ENCODE measurements at regions not wholly inside any gene's neighbourhood (a gene's known extent, or its start where the extent isn't known, plus 50 kb on each side); places are given as distances from the start of the nearest gene placed in this dataset.
"Not testable (repeated sequence)": the region's sequence is repeated elsewhere in the genome, so short reads cannot be mapped to it uniquely, and the experiment has no call there.

- TF ChIP-seq, protein P1, sequence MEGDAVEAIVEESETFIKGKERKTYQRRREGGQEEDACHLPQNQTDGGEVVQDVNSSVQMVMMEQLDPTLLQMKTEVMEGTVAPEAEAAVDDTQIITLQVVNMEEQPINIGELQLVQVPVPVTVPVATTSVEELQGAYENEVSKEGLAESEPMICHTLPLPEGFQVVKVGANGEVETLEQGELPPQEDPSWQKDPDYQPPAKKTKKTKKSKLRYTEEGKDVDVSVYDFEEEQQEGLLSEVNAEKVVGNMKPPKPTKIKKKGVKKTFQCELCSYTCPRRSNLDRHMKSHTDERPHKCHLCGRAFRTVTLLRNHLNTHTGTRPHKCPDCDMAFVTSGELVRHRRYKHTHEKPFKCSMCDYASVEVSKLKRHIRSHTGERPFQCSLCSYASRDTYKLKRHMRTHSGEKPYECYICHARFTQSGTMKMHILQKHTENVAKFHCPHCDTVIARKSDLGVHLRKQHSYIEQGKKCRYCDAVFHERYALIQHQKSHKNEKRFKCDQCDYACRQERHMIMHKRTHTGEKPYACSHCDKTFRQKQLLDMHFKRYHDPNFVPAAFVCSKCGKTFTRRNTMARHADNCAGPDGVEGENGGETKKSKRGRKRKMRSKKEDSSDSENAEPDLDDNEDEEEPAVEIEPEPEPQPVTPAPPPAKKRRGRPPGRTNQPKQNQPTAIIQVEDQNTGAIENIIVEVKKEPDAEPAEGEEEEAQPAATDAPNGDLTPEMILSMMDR (IDR thresholded peaks at IDR 0.05; ENCODE audit: low read depth, low read length) = no peak
- no peak for DNase-seq (ENCODE audit: extremely low read depth, low read depth)
Measured at GRCh38 chr4:171519457-171519856, 293.7 kb upstream of the GALNTL6 start.

DNA sequence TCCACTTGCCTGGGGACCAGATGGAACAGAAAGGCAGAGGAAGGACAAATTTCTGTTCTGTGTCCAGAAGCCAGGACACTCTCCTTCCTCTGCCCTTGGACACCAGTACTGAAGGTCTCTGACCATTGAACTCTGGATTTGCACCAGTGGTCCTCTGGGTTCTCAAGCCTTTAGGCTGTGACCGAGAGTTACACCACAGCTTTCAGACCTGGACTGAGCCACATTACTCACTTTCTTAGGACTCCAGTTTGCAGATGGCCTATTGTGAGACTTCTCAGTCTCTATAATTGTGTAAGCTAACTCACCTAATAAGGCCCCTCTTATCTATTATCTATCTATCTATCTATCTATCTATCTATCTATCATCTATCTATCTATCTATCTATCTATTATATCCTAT is 295.3 kb upstream of the GALNTL6 start:
- DNase-seq (ENCODE audit: extremely low read depth, low read depth) = no peak
- TF ChIP-seq, protein P1 (IDR thresholded peaks at IDR 0.05; ENCODE audit: low read depth, low read length) = no peak

DNA sequence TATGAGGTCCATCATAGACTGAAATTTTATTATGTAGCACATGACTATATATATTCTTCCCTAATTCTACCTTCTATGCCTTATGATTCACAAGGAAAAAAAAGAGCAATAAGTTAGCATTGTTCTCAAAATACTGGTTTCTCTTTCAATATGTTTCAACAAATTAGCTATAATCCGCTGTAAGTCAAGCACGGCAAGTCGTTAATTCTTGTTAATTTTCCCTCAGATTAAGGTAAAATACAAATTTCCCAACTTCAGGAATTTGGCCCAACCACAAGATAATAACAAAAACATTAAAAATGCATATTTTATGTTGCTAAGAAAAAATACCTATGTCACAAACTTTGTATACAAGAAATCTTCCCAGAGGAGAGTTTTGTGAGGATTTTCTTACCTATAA is 296.5 kb upstream of the GALNTL6 start:
- TF ChIP-seq, protein P1 (IDR thresholded peaks at IDR 0.05; ENCODE audit: low read depth, low read length) = no peak
- DNase-seq (ENCODE audit: extremely low read depth, low read depth) = no peak

DNA sequence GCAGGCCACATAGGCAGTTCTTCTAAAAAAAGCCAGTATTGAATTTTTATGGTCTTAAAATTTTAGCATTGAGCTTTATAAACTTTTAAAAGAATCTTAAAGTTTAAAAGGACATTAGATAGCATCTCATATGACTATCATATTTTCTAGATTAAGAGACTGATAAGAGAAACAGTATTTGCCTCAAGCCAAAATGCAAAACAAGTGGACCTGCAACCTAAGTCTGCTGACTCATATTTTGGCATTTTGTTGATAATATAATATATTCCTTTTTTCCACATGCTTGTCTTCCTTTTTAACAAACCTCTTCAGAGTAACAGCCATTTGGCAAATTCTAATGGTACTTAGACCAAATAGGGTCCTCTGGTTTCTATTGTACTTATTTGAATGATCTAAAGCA is 328.5 kb upstream of the GALNTL6 start:
- no peak for DNase-seq (ENCODE audit: extremely low read depth, low read depth)
- TF ChIP-seq, protein P1 (IDR thresholded peaks at IDR 0.05; ENCODE audit: low read depth, low read length) = no peak

GRCh38 chr4:171478181-171478580 is 335.0 kb upstream of the GALNTL6 start:
- TF ChIP-seq, protein P1 (IDR thresholded peaks at IDR 0.05; ENCODE audit: low read depth, low read length) = no peak
- no peak for DNase-seq (ENCODE audit: extremely low read depth, low read depth)

GRCh38 chr4:171475111-171475510 is 338.1 kb upstream of the GALNTL6 start:
- DNase-seq (ENCODE audit: extremely low read depth, low read depth) = not testable (repeated sequence)

DNA sequence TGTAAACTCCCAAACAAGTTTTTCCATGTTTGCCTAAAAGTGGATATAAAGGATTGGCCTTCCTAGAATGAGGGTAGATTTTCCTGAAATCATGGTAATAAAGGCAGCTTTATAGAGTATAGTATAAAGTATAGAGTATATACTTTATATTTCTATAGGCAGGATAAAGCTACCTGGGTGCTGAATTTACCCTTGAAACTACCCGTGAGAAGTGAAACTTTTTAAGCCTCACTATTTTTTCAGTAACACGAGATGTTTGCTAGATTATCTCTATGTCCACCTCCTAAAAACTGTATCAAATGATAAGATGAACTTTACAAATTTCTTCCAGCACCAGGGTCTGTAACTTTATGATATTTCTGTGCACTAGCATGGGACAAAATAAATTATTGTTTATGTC is 340.0 kb upstream of the GALNTL6 start:
- TF ChIP-seq, protein P1 (IDR thresholded peaks at IDR 0.05; ENCODE audit: low read depth, low read length) = no peak
- no peak for DNase-seq (ENCODE audit: extremely low read depth, low read depth)

- DNase-seq (ENCODE audit: extremely low read depth, low read depth) = no peak
- TF ChIP-seq, protein P1 (IDR thresholded peaks at IDR 0.05; ENCODE audit: low read depth, low read length) = no peak
Measured at GRCh38 chr4:171472230-171472629, 341.0 kb upstream of the GALNTL6 start.

Measured in AG09319 (cell line).